OCI-LY3 (cell line): ENCODE measurements at regions not wholly inside any gene's neighbourhood (a gene's known extent, or its start where the extent isn't known, plus 50 kb on each side); places are given as distances from the start of the nearest gene placed in this dataset.

ENCODE experiments used
- H2AFZ ChIP-seq: fragments of 200-600, 300-600 bp; shearing (Covaris generic); 2 replicates; pipeline ENCODE4 v1.6.0; 2014; ENCODE audit warnings: antibody characterized with exemption, low read depth, low read length
- H3K27ac ChIP-seq: fragments of 200-600, 300-600 bp; sonication (generic); 2 replicates; pipeline ENCODE4 v1.5.1; 2014; ENCODE audit warnings: mild to moderate bottlenecking, low read length, moderate library complexity, mixed read lengths
- H3K27me3 ChIP-seq: fragments of 200-600, 300-600 bp; sonication (generic); 2 replicates; pipeline ENCODE4 v1.6.1; 2014; ENCODE audit warnings: low read depth, low read length, mixed read lengths
- H3K36me3 ChIP-seq: fragments of 200-600, 300-600 bp; sonication (generic); replicated peaks from 2 replicates; pipeline ENCODE3; 2014; ENCODE audit warnings: low read depth, low read length, mixed read lengths
- H3K4me1 ChIP-seq: fragments of 300-600, 200-600 bp; sonication (generic); 2 replicates; pipeline ENCODE4 v1.6.1; 2014; ENCODE audit warnings: low read length, mixed read lengths
- H3K4me2 ChIP-seq: fragments of 200-600, 300-600 bp; sonication (generic); 2 replicates; pipeline ENCODE4 v1.6.1; 2014; ENCODE audit warnings: low read length, mixed read lengths
- H3K4me3 ChIP-seq: fragments of 300-600, 200-600 bp; sonication (generic); 2 replicates; pipeline ENCODE4 v1.5.1; 2014; ENCODE audit warnings: antibody characterized with exemption, mild to moderate bottlenecking, low read length, moderate library complexity
- H3K79me2 ChIP-seq: fragments of 300-600, 200-600 bp; shearing (Covaris generic); 2 replicates; pipeline ENCODE4 v1.6.1; 2014; ENCODE audit warnings: mild to moderate bottlenecking, low read length, mixed read lengths
- H3K9ac ChIP-seq: fragments of 300-600, 200-600 bp; shearing (Covaris generic); 2 replicates; pipeline ENCODE4 v1.6.0; 2014; ENCODE audit warnings: mild to moderate bottlenecking, low read length, moderate library complexity
- H3K9me3 ChIP-seq: fragments of 200-600, 300-600 bp; shearing (Covaris generic); 2 replicates; pipeline ENCODE4 v1.6.1; 2014; ENCODE audit warnings: low read length, mixed read lengths; ENCODE audit not compliant: insufficient read depth
- H4K20me1 ChIP-seq: fragments of 200-600, 300-600 bp; sonication (generic); 2 replicates; pipeline ENCODE4 v1.6.1; 2016; ENCODE audit warnings: low read length, mixed read lengths; ENCODE audit not compliant: insufficient read depth
- EZH2phosphoT487 ChIP-seq: fragments of 200-600 bp; shearing (Covaris generic); IDR thresholded peaks from 2 replicates; pipeline ENCODE4 v1.6.1; 2018; ENCODE audit warnings: antibody characterized with exemption, mixed run types, low read depth
- TF ChIP-seq, protein P1 (sequence below): fragments of 200-600, 300-600 bp; sonication (generic); IDR thresholded peaks from 2 replicates; pipeline ENCODE4 v1.5.1; 2014; ENCODE audit warnings: antibody characterized with exemption, low read length, low read depth

DNA sequence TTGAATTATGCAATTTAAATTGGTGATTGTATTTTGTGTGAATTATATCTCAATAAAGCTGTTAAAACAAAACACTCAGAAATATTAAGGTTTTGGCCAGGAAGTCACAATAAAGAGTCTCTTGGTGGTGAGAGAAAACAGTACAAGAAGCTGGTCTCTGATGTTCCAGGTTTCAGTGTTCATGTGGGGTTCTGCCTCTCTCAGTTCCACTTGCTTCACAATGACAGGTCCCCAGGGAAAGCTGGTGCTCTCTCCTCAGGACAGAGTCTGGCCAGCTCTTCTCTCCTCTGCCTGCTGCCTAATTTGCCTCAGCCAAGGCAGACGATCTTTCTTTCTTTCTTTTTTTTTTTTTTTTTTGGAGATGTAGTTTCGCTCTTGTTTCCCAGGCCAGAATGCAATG is 342.9 kb upstream of the PLXNA2 start:
- Histone ChIP-seq H3K4me2 (peak overlapping the region; percentile 34), H3K27me3 (peaks cover 21% of the 10 kb centered on the region), H3K9me3 (peaks cover 8% of the 10 kb centered on the region; the same call in 1 of the 2 replicates), H3K79me2 (no peaks in the 10 kb centered on the region), H3K9ac (no peak overlapping the region), H3K36me3 (peaks cover 4% of the 10 kb centered on the region), H3K27ac (no peak overlapping the region), H2AFZ (no peak overlapping the region), H4K20me1 (no peaks in the 10 kb centered on the region), H3K4me3 (no peak overlapping the region), H3K4me1 (peaks cover 31% of the 10 kb centered on the region)
- TF ChIP-seq, protein P1, sequence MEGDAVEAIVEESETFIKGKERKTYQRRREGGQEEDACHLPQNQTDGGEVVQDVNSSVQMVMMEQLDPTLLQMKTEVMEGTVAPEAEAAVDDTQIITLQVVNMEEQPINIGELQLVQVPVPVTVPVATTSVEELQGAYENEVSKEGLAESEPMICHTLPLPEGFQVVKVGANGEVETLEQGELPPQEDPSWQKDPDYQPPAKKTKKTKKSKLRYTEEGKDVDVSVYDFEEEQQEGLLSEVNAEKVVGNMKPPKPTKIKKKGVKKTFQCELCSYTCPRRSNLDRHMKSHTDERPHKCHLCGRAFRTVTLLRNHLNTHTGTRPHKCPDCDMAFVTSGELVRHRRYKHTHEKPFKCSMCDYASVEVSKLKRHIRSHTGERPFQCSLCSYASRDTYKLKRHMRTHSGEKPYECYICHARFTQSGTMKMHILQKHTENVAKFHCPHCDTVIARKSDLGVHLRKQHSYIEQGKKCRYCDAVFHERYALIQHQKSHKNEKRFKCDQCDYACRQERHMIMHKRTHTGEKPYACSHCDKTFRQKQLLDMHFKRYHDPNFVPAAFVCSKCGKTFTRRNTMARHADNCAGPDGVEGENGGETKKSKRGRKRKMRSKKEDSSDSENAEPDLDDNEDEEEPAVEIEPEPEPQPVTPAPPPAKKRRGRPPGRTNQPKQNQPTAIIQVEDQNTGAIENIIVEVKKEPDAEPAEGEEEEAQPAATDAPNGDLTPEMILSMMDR, result no peak
- TF ChIP-seq EZH2phosphoT487, result no peak

DNA sequence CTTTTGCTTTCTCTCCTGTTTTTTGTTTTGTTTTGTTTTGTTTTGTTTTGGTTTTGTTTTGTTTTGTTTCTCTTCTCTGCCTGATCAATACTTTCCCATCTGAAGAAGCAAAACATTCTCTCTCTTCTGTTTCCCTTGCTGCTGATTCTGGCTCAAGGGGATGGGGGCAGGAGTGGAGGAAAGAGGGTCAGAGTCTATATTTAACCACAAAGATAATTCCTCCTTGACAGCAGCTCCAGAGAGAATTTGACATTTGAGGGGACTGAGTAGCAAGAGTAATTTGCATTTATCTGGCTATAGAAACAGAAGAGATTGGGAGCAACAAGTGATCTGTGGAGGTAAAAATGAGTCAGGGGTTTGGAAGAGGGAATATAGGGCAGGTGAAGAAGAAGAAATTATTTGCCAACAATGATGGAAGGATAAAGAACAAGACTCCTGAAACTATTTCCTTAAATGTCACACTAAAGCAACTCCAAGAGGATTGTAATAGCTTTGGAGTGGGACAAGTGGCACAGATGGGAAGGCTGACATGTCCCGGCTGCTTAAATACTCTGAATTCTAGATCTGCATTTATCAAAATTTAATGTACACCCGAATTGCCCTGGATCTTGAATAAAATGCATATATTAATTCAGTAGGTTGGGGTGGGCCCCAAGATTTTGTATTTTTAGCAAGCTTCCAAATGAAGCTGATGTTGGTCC is 349.3 kb upstream of the PLXNA2 start:
- Histone ChIP-seq H3K4me2 (no peak overlapping the region), H3K36me3 (no peaks in the 10 kb centered on the region), H3K4me3 (no peak overlapping the region), H3K79me2 (no peaks in the 10 kb centered on the region), H3K9ac (no peak overlapping the region), H2AFZ (no peak overlapping the region), H3K27me3 (peaks cover 14% of the 10 kb centered on the region), H3K9me3 (no peaks in the 10 kb centered on the region), H3K4me1 (peaks cover 28% of the 10 kb centered on the region), H3K27ac (no peak overlapping the region), H4K20me1 (no peaks in the 10 kb centered on the region)
- TF ChIP-seq EZH2phosphoT487, result no peak
- TF ChIP-seq, protein P1, result no peak

DNA sequence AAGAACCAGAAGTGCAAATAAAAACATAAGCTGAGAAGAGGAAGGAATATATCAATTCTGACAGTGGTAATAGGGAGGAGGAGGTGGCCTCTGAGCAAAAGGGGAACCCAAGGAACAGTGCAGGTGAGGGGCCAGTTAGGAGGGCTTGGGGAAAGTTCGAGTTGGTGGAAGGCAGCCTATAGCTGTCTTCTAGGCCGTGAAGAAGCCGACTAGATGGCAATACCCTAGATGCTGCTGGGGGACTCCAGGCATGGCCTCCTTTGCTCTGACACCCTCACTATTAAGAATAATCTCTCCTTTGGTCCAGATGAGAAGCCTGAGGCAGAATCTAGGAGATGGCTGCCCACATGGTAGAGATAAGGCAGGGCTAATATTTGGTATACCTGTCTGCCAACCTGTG is 351.1 kb upstream of the PLXNA2 start:
- Histone ChIP-seq H3K27me3 (peaks cover 2% of the 10 kb centered on the region; the same call in 1 of the 2 replicates), H4K20me1 (no peaks in the 10 kb centered on the region), H3K4me2 (no peak overlapping the region), H3K4me3 (no peak overlapping the region), H3K9ac (no peak overlapping the region), H3K36me3 (no peaks in the 10 kb centered on the region), H3K9me3 (no peaks in the 10 kb centered on the region), H3K27ac (no peak overlapping the region), H2AFZ (no peak overlapping the region), H3K79me2 (no peaks in the 10 kb centered on the region), H3K4me1 (peaks cover 26% of the 10 kb centered on the region)
- TF ChIP-seq EZH2phosphoT487, result no peak
- TF ChIP-seq, protein P1, result no peak

DNA sequence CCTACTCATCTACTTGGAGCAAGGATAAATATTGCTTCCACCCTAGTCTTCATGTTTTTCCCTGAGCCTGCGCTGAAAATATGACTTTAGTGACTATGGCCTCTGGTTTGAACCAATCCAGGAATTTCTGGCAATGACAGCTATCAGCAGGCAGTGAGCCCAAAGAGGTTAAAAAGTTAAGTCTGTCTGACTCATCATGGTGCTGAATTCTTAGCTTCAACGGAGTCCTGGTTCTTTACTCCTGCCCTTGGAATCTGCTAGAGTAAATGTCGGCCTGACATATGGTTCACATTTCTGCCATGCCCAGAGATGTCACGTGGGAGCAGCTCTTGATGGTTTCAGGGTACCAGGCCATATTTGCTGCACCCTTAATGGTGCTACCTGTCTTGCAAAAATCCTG is 351.6 kb upstream of the PLXNA2 start:
- Histone ChIP-seq H3K36me3 (no peaks in the 10 kb centered on the region), H3K4me1 (peaks cover 20% of the 10 kb centered on the region), H3K9me3 (no peaks in the 10 kb centered on the region), H3K4me3 (no peak overlapping the region), H3K27ac (no peak overlapping the region), H3K79me2 (no peaks in the 10 kb centered on the region), H3K9ac (no peak overlapping the region), H4K20me1 (no peaks in the 10 kb centered on the region), H3K4me2 (no peak overlapping the region), H2AFZ (no peak overlapping the region), H3K27me3 (no peaks in the 10 kb centered on the region; the same call in 1 of the 2 replicates)
- no peak for TF ChIP-seq EZH2phosphoT487
- TF ChIP-seq, protein P1, result no peak
